ENCODE measurements at regions not wholly inside any gene's neighbourhood (a gene's known extent, or its start where the extent isn't known, plus 50 kb on each side); places are given as distances from the start of the nearest gene placed in this dataset.
"Not testable (repeated sequence)": the region's sequence is repeated elsewhere in the genome, so short reads cannot be mapped to it uniquely, and the experiment has no call there.

DNA sequence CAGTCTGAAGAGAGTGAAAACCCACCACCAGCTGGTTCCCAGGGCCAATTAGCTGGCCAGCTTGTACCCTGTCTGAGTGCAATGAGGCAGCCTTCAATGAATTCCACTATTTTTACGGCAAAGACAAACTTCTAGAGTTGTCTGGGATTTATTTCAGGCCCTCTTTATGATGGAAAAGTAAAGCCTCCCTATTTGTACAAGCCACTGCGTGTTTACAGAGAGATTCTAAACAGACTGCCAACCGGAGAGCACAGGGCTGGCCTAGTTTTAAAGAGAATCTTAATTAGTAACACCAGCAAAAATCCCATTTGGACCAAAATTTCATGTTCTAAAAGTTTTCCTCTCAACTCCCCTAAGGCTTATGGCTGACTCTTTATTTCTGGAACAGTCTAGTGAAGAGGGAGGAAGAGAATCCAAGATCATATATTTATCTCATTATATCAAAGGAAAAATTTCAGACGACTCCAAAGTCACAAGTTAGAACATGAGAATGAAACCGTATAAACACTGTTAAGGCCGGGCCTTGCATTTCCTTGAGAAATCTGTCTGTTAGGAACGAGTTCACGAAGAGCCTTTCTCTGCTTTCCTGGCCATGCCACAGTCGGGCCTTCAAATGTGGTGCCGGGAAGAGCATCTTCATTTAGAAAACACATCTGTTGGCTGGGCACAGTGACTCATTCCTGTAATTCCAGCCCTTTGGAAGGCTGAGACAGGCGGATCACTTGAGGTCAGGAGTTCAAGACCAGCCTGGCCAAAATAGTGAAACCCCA, 724.6 kb upstream of the NRP1 start:
- no peaks in the 10 kb centered on the region for H3K36me3 ChIP-seq (ENCODE audit: control insufficient read depth, insufficient read depth, low read length)
- no peak overlapping the region for H3K4me3 Mint-ChIP-seq (ENCODE audit: unreplicated experiment)
- ChIA-PET POLR2A (no interaction called here), CTCF (no interaction called here)
- DNase-seq: no peak
- intact Hi-C loops (cut with micrococcal nuclease; ENCODE audit: unreplicated experiment): no loop called here
- peaks cover 4% of the 10 kb centered on the region for H3K4me1 Mint-ChIP-seq (ENCODE audit: low read depth, unreplicated experiment)
- H3K27ac Mint-ChIP-seq (ENCODE audit: unreplicated experiment): no peak overlapping the region
- H3K27me3 ChIP-seq (replicated peaks; ENCODE audit: control insufficient read depth, insufficient read depth, low read length): no peaks in the 10 kb centered on the region
- no peaks in the 10 kb centered on the region for H3K36me3 Mint-ChIP-seq (ENCODE audit: insufficient read depth, unreplicated experiment)
- H3K9me3 ChIP-seq: peaks cover 22% of the 10 kb centered on the region
- TF ChIP-seq, protein P1, sequence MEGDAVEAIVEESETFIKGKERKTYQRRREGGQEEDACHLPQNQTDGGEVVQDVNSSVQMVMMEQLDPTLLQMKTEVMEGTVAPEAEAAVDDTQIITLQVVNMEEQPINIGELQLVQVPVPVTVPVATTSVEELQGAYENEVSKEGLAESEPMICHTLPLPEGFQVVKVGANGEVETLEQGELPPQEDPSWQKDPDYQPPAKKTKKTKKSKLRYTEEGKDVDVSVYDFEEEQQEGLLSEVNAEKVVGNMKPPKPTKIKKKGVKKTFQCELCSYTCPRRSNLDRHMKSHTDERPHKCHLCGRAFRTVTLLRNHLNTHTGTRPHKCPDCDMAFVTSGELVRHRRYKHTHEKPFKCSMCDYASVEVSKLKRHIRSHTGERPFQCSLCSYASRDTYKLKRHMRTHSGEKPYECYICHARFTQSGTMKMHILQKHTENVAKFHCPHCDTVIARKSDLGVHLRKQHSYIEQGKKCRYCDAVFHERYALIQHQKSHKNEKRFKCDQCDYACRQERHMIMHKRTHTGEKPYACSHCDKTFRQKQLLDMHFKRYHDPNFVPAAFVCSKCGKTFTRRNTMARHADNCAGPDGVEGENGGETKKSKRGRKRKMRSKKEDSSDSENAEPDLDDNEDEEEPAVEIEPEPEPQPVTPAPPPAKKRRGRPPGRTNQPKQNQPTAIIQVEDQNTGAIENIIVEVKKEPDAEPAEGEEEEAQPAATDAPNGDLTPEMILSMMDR (IDR thresholded peaks at IDR 0.05; ENCODE audit: insufficient read depth in 1 of 2, low read depth in 1 of 2, low read length in 1 of 2, severe bottlenecking in 1 of 2, unreplicated experiment in 1 of 2): no peak
- no TSS peak for BruUV-seq (replicated peaks)
- H3K4me3 ChIP-seq (ENCODE audit: low read depth, low read length): no peak overlapping the region
- 0 out of 2 replicates have a peak, but pooled peaks cover 3% of the 10 kb centered on the region for H3K4me1 ChIP-seq
- peaks cover 19% of the 10 kb centered on the region for H3K9me3 Mint-ChIP-seq (ENCODE audit: unreplicated experiment)
- no peaks in the 10 kb centered on the region for H3K27me3 Mint-ChIP-seq (ENCODE audit: insufficient read depth, unreplicated experiment)

DNA sequence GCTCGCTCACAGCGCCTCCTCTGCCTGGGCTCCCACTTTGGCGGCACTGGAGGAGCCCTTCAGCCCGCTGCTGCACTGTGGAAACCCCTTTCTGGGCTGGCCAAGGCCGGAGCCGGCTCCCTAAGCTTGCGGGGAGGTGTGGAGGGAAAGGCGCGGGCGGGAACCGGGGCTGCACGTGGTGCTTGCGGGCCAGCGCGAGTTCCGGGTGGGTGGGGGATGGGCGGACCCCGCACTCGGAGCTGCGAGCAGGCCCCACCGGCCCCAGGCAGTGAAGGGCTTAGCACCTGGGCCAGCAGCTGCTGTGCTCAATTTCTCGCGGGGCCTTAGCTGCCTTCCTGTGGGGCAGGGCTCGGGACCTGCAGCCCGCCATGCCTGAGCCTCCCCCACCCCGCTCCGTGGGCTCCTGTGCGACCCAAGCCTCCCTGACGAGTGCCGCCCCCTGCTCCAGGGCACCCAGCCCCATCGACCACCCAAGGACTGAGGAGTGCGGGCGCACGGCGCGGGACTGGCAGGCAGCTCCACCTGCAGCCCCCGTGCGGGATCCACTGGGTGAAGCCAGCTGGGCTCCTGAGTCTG, 721.0 kb upstream of the NRP1 start:
- H3K36me3 ChIP-seq (ENCODE audit: control insufficient read depth, insufficient read depth, low read length); BruUV-seq (replicated peaks); H3K4me1 Mint-ChIP-seq (ENCODE audit: low read depth, unreplicated experiment); POLR2A ChIA-PET; H3K9me3 ChIP-seq; H3K27ac Mint-ChIP-seq (ENCODE audit: unreplicated experiment); CTCF ChIA-PET; H3K4me3 Mint-ChIP-seq (ENCODE audit: unreplicated experiment); H3K27me3 Mint-ChIP-seq (ENCODE audit: insufficient read depth, unreplicated experiment); DNase-seq; H3K36me3 Mint-ChIP-seq (ENCODE audit: insufficient read depth, unreplicated experiment); H3K4me1 ChIP-seq; H3K4me3 ChIP-seq (ENCODE audit: low read depth, low read length); intact Hi-C loops (cut with micrococcal nuclease; ENCODE audit: unreplicated experiment); H3K27me3 ChIP-seq (replicated peaks; ENCODE audit: control insufficient read depth, insufficient read depth, low read length): not testable (repeated sequence)
- peaks cover 15% of the 10 kb centered on the region for H3K9me3 Mint-ChIP-seq (ENCODE audit: unreplicated experiment)

DNA sequence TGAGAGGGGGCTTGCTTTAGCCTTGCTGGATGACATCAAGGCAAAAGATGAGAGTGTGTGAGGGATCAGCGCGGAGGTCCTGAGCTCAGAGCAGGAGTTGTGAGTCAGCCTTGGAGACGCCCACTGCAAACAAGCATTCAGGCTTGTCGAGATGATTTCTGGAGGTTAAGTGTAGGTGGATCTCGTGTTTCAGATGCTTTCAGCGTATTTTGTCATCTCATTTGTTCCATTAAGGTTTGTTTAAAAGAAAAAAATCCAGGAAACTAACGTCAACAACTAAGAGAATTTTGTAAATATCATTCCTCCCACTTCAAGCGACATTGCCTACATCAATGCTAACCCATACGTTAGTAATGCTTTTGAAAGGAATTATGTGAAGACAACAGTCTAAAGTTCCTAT, 715.4 kb upstream of the NRP1 start:
- Mint-ChIP-seq H3K27ac (ENCODE audit: unreplicated experiment) (no peak overlapping the region), H3K9me3 (ENCODE audit: unreplicated experiment) (peaks cover 15% of the 10 kb centered on the region), H3K4me1 (ENCODE audit: low read depth, unreplicated experiment) (no peaks in the 10 kb centered on the region), H3K36me3 (ENCODE audit: insufficient read depth, unreplicated experiment) (no peaks in the 10 kb centered on the region), H3K27me3 (ENCODE audit: insufficient read depth, unreplicated experiment) (no peaks in the 10 kb centered on the region), H3K4me3 (ENCODE audit: unreplicated experiment) (no peak overlapping the region)
- ChIA-PET POLR2A (no interaction called here), CTCF (no interaction called here)
- TF ChIP-seq, protein P1 (IDR thresholded peaks at IDR 0.05; ENCODE audit: insufficient read depth in 1 of 2, low read depth in 1 of 2, low read length in 1 of 2, severe bottlenecking in 1 of 2, unreplicated experiment in 1 of 2): no peak
- Histone ChIP-seq H3K36me3 (ENCODE audit: control insufficient read depth, insufficient read depth, low read length) (no peaks in the 10 kb centered on the region), H3K9me3 (no peaks in the 10 kb centered on the region), H3K27me3 (replicated peaks; ENCODE audit: control insufficient read depth, insufficient read depth, low read length) (no peaks in the 10 kb centered on the region), H3K4me1 (no peaks in the 10 kb centered on the region), H3K4me3 (ENCODE audit: low read depth, low read length) (no peak overlapping the region)
- DNase-seq: no peak
- intact Hi-C loops (cut with micrococcal nuclease; ENCODE audit: unreplicated experiment): no loop called here
- no TSS peak for BruUV-seq (replicated peaks)

Data from Caco-2 (cell line).